ENCODE measurements at regions not wholly inside any gene's neighbourhood (a gene's known extent, or its start where the extent isn't known, plus 50 kb on each side); places are given as distances from the start of the nearest gene placed in this dataset.

DNA sequence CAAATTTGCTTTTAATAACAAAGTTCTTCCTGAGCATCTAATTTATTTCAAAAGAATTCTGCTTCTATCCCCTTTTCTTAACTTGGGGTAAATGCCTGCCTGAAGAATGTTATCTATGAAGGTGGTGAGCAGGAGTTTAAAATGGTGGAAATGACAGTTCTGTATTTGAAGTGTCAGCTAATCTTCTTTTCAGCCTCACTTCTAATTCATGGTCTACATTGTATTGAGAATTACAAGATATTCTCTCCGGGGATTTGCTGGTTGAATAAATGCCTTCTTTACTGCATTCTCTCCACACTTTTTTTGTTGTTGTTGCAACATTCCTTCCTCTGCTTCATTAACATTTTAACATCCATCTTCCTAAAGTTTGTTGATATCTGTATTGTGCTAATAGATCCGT, 143.1 kb upstream of the GRIN3A start:
- TF ChIP-seq, protein P1, sequence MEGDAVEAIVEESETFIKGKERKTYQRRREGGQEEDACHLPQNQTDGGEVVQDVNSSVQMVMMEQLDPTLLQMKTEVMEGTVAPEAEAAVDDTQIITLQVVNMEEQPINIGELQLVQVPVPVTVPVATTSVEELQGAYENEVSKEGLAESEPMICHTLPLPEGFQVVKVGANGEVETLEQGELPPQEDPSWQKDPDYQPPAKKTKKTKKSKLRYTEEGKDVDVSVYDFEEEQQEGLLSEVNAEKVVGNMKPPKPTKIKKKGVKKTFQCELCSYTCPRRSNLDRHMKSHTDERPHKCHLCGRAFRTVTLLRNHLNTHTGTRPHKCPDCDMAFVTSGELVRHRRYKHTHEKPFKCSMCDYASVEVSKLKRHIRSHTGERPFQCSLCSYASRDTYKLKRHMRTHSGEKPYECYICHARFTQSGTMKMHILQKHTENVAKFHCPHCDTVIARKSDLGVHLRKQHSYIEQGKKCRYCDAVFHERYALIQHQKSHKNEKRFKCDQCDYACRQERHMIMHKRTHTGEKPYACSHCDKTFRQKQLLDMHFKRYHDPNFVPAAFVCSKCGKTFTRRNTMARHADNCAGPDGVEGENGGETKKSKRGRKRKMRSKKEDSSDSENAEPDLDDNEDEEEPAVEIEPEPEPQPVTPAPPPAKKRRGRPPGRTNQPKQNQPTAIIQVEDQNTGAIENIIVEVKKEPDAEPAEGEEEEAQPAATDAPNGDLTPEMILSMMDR (conservative IDR thresholded peaks at IDR 0.05; ENCODE audit: low read length) = no peak
- no peak for TF ChIP-seq EZH2phosphoT487 (IDR thresholded peaks at IDR 0.05; ENCODE audit: borderline replicate concordance)
